Sigmoid colon (tissue), 3 donors: ENCODE measurements at regions not wholly inside any gene's neighbourhood (a gene's known extent, or its start where the extent isn't known, plus 50 kb on each side); places are given as distances from the start of the nearest gene placed in this dataset.

ENCODE experiments used
- CTCF ChIP-seq, 4 experiments: fragments of 450-650 bp in 3 of 4; fragments of 200-600 bp in 1 of 4; IDR thresholded peaks; one replicate each; pipeline ENCODE4 v1.5.1; 2016 to 2019; ENCODE audit warnings: antibody characterized with exemption in 4 of 4, mild to moderate bottlenecking in 3 of 4, moderate library complexity in 2 of 4
- POLR2A ChIP-seq, 2 donors: fragments of 450-650 bp; IDR thresholded peaks; one replicate each; pipeline ENCODE4 v1.6.1; 2016; ENCODE audit warnings: antibody characterized with exemption in 2 of 2, mild to moderate bottlenecking in 2 of 2, moderate library complexity in 2 of 2

- TF ChIP-seq CTCF (IDR thresholded peaks at IDR 0.05) (no peak), POLR2A (IDR thresholded peaks at IDR 0.05) (no peak)
Measured at GRCh38 chr10:21364196-21365114, 161.0 kb downstream of the SKIDA1 start.
